DND-41 (cell line): ENCODE measurements at regions not wholly inside any gene's neighbourhood (a gene's known extent, or its start where the extent isn't known, plus 50 kb on each side); places are given as distances from the start of the nearest gene placed in this dataset.

Experiments
- ATAC-seq: fragments of 200-7000 bp; cut with Tn5 transposase; 3 replicates; pipeline ENCODE4 v1.9.1; 2021; ENCODE audit warnings: low read depth; ENCODE audit not compliant: insufficient read depth
- DNase-seq: peaks from one replicate; pipeline ENCODE4 v3.0.0-alpha.2; 2020
- H2AFZ ChIP-seq: 2 replicates; pipeline ENCODE4 v1.6.0; 2012; ENCODE audit warnings: low read depth, low read length
- H3K27ac ChIP-seq: 2 replicates; pipeline ENCODE4 v1.5.1; 2012; ENCODE audit warnings: low read length, inconsistent platforms
- H3K27me3 ChIP-seq: fragments of 200-600 bp; sonication (generic); 2 replicates; pipeline ENCODE4 v1.6.0; 2012; ENCODE audit warnings: low read length, mild to moderate bottlenecking, inconsistent platforms; ENCODE audit not compliant: insufficient read depth, poor library complexity
- H3K36me3 ChIP-seq: 2 replicates; pipeline ENCODE4 v1.5.1; 2012; ENCODE audit warnings: low read length, inconsistent platforms; ENCODE audit not compliant: insufficient read depth
- H3K4me1 ChIP-seq: 2 replicates; pipeline ENCODE4 v1.5.1; 2012; ENCODE audit warnings: mild to moderate bottlenecking, low read length; ENCODE audit not compliant: insufficient read depth
- H3K4me2 ChIP-seq: 2 replicates; pipeline ENCODE4 v1.6.0; 2012; ENCODE audit warnings: mild to moderate bottlenecking, moderate library complexity, low read length, inconsistent platforms; ENCODE audit not compliant: insufficient read depth
- H3K4me3 ChIP-seq, 2 experiments: fragments of 200-600 bp in 1 of 2; shearing (Covaris generic) in 1 of 2; 2 replicates each; pipeline ENCODE4 v1.5.1; 2012 to 2016; ENCODE audit warnings: inconsistent platforms in 2 of 2, low read length in 2 of 2, mild to moderate bottlenecking in 2 of 2, low read depth in 1 of 2, moderate library complexity in 1 of 2
- H3K79me2 ChIP-seq: 2 replicates; pipeline ENCODE4 v1.6.0; 2012; ENCODE audit warnings: low read length, inconsistent platforms; ENCODE audit not compliant: insufficient read depth
- H3K9ac ChIP-seq: 2 replicates; pipeline ENCODE4 v1.6.0; 2012; ENCODE audit warnings: low read depth, mild to moderate bottlenecking, inconsistent platforms, low read length, moderate library complexity
- H3K9me3 ChIP-seq: 2 replicates; pipeline ENCODE4 v1.5.1; 2012; ENCODE audit warnings: low read length, moderate library complexity, mild to moderate bottlenecking, inconsistent platforms; ENCODE audit not compliant: insufficient read depth, severe bottlenecking
- H4K20me1 ChIP-seq: 2 replicates; pipeline ENCODE4 v1.6.0; 2012; ENCODE audit warnings: low read length; ENCODE audit not compliant: insufficient read depth
- CTCF ChIP-seq: IDR thresholded peaks from 2 replicates; pipeline ENCODE4 v1.5.1; 2012; ENCODE audit warnings: borderline replicate concordance, low read length, moderate library complexity, mild to moderate bottlenecking; ENCODE audit not compliant: poor library complexity, severe bottlenecking; ENCODE audit errors: extremely low read depth
- EZH2 ChIP-seq: IDR thresholded peaks from 3 replicates; pipeline ENCODE4 v1.6.1; 2012; ENCODE audit warnings: borderline replicate concordance, low read depth, mild to moderate bottlenecking, moderate library complexity, low read length, inconsistent platforms; ENCODE audit not compliant: severe bottlenecking

GRCh38 chr13:111513766-111514609, 193.5 kb downstream of the TEX29 start:
- Histone ChIP-seq H3K4me2 (no peak overlapping the region), H3K9ac (no peak overlapping the region), H3K4me1 (no peaks in the 10 kb centered on the region), H3K4me3 (no peak overlapping the region), H3K79me2 (no peaks in the 10 kb centered on the region), H3K27me3 (no peaks in the 10 kb centered on the region), H3K27ac (no peak overlapping the region), H3K36me3 (no peaks in the 10 kb centered on the region), H4K20me1 (no peaks in the 10 kb centered on the region), H2AFZ (no peak overlapping the region), H3K9me3 (no peaks in the 10 kb centered on the region)
- DNase-seq (no peak), ATAC-seq (no peak)
- no peak for TF ChIP-seq EZH2
- no peak for TF ChIP-seq CTCF

GRCh38 chr13:111514610-111515306, 194.3 kb downstream of the TEX29 start:
- H4K20me1 ChIP-seq: no peaks in the 10 kb centered on the region
- H3K4me1 ChIP-seq: no peaks in the 10 kb centered on the region
- no peak for DNase-seq
- H3K27me3 ChIP-seq: no peaks in the 10 kb centered on the region
- no peaks in the 10 kb centered on the region for H3K9me3 ChIP-seq
- TF ChIP-seq CTCF (no peak), EZH2 (no peak)
- H3K79me2 ChIP-seq: no peaks in the 10 kb centered on the region
- no peaks in the 10 kb centered on the region for H3K36me3 ChIP-seq
- ATAC-seq: no peak
- H3K4me3 ChIP-seq: no peak overlapping the region
- H3K4me2 ChIP-seq: no peak overlapping the region
- no peak overlapping the region for H3K9ac ChIP-seq
- no peak overlapping the region for H2AFZ ChIP-seq
- H3K27ac ChIP-seq: no peak overlapping the region

- H3K27ac ChIP-seq: no peak overlapping the region
- DNase-seq (no peak), ATAC-seq (no peak)
- H3K79me2 ChIP-seq: no peaks in the 10 kb centered on the region
- H3K4me3 ChIP-seq: no peak overlapping the region
- H2AFZ ChIP-seq: no peak overlapping the region
- no peaks in the 10 kb centered on the region for H3K9me3 ChIP-seq
- H3K9ac ChIP-seq: no peak overlapping the region
- H3K36me3 ChIP-seq: no peaks in the 10 kb centered on the region
- no peaks in the 10 kb centered on the region for H4K20me1 ChIP-seq
- no peak overlapping the region for H3K4me2 ChIP-seq
- TF ChIP-seq EZH2 (no peak), CTCF (no peak)
- H3K4me1 ChIP-seq: no peaks in the 10 kb centered on the region
- H3K27me3 ChIP-seq: no peaks in the 10 kb centered on the region
These were observed 194.8 kb downstream of the TEX29 start for GRCh38 chr13:111515307-111515617.
